GM13976 (cell line): ENCODE measurements at regions not wholly inside any gene's neighbourhood (a gene's known extent, or its start where the extent isn't known, plus 50 kb on each side); places are given as distances from the start of the nearest gene placed in this dataset.

Source experiments
- DNase-seq: peaks from one replicate; pipeline ENCODE4 v3.0.0; 2012; ENCODE audit warnings: low spot score
- CTCF ChIP-seq: IDR thresholded peaks from 2 replicates; pipeline ENCODE4 v1.5.1; 2012; ENCODE audit warnings: borderline replicate concordance, mild to moderate bottlenecking; ENCODE audit not compliant: insufficient read depth; ENCODE audit errors: extremely low read depth, missing control alignments, control extremely low read depth
- in situ Hi-C: fragments of 300-500 bp; cut with MboI; formaldehyde crosslinking; loops from one replicate; pipeline ENCODE4 v1.12.0; 2022; ENCODE audit warnings: low sequenced_read_pairs, mixed read lengths, inconsistent platforms; ENCODE audit not compliant: unreplicated experiment

DNA sequence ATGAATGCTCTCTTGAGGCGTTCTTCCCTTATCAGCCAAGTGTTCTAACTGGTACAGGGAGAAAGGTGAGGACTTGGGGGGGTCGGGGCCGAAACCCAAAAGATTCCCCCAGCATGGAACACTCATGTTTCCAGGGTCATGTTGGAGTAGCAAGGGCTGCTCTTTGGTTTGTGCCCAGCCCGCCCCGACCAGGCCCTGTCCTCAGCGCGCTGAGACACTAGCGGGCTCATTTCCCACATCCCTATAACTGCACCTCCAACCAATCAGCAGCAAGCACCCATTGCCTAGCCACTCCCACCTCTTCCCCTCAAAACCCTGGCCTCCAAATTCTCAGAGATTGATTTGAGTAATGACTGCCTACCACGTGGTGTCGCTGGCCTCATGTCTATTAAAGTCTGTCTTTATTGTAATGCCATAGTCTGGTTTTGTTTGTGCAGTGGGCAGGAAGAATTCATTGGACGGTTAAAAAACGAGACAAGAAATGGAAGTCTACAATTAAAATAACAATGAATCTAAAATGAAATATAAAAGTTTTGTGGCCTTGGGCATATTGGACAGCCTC is 1928.4 kb downstream of the STIM2 start:
- in situ Hi-C loops, result no loop called here
- no peak for DNase-seq
- no peak for TF ChIP-seq CTCF

DNA sequence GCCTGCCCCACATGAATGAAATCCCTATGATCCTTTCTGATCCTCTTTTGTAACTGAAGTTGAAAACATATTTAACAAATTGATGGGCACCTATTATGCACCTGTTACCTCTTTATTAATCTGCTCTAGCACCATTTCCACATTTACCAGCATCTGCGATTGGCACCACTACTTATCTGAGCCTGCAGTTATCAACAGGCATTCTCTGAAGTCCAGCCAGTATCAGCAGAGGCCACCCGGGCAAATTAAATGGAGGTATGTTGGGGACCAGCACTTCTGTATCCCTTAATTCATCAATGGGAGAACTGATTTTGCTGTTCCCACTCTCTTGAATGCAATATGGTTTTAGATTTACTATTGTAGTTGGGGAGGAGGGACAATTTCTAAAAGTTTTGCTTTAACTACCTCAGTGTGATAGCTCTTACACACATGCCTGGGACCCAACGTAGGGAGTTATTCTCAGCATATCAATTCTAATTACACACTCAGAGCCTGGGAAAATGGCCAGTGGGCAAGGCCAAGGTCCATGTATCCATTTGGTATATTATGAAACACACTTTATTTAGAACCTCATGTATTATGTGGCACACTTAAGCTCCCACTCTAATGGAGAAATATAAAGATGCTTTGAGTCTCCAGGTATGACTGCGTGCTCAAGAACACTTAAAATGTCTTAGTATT is 1927.1 kb upstream of the PCDH7 start:
- in situ Hi-C loops, result no loop called here
- no peak for TF ChIP-seq CTCF
- DNase-seq, result no peak

GRCh38 chr4:28799696-28800095 is 1920.5 kb upstream of the PCDH7 start:
- no peak for TF ChIP-seq CTCF
- in situ Hi-C loops, result no loop called here
- no peak for DNase-seq

- in situ Hi-C loops, result no loop called here
- TF ChIP-seq CTCF, result no peak
- no peak for DNase-seq
Measured at GRCh38 chr4:28811025-28811424, 1909.1 kb upstream of the PCDH7 start.

- no peak for DNase-seq
- in situ Hi-C loops, result no loop called here
Measured at GRCh38 chr4:28822163-28822562, 1898.0 kb upstream of the PCDH7 start.

GRCh38 chr4:28827866-28828265 is 1892.3 kb upstream of the PCDH7 start:
- no peak for TF ChIP-seq CTCF
- DNase-seq, result no peak
- in situ Hi-C loops, result no loop called here

More at GRCh38 chr4:28822163-28822562, 1898.0 kb upstream of the PCDH7 start:
- TF ChIP-seq CTCF, result no peak

- in situ Hi-C loops, result no loop called here
- no peak for TF ChIP-seq CTCF
- no peak for DNase-seq
Measured at GRCh38 chr4:28831867-28832266, 1888.3 kb upstream of the PCDH7 start.
